HCT116 (cell line): ENCODE measurements at regions not wholly inside any gene's neighbourhood (a gene's known extent, or its start where the extent isn't known, plus 50 kb on each side); places are given as distances from the start of the nearest gene placed in this dataset.

Source experiments
- ATAC-seq: fragments of 200-7000 bp; cut with Tn5 transposase; 2 replicates; pipeline ENCODE4 v1.9.1; 2020; ENCODE audit warnings: mild to moderate bottlenecking, moderate library complexity
- BruUV-seq: library from RNA; stranded (reverse); fragments of 400-500 nt; replicated peaks from 2 replicates; lab custom pipeline; 2021; lab: Mats Ljungman, UMichigan
- CTCF ChIA-PET: fragments of 300-600 bp; sonication (Branson Sonifier 250); formaldehyde crosslinking; loops from one replicate; lab custom pipeline; 2021; ENCODE audit warnings: antibody characterized with exemption; lab: Charles Lee
- POLR2A ChIA-PET: fragments of 300-600, 350-600 bp; sonication (Branson Sonifier 250); formaldehyde crosslinking; loops from one replicate; lab custom pipeline; 2021; ENCODE audit warnings: antibody characterized with exemption; lab: Charles Lee
- RAD21 ChIA-PET, 2 experiments: fragments of 300-600 bp; sonication (Branson Sonifier 250); formaldehyde crosslinking; loops; one replicate each; lab custom pipeline; 2023; ENCODE audit warnings: low total read pairs in 2 of 2; ENCODE audit not compliant: uncharacterized antibody in 2 of 2, unreplicated experiment in 2 of 2, low non-redundant PET in 1 of 2; lab: Charles Lee
- DNase-seq: peaks from one replicate; pipeline ENCODE4 v3.0.0-alpha.2; 2010; ENCODE audit warnings: low read depth, low spot score
- H2AFZ ChIP-seq: fragments of 200-600 bp; shearing (Covaris generic), sonication (generic); 2 replicates; pipeline ENCODE4 v1.6.1; 2017; ENCODE audit warnings: low read depth, mixed run types, mixed read lengths, antibody characterized with exemption, low read length; ENCODE audit not compliant: poor library complexity, severe bottlenecking
- H3K27ac ChIP-seq: 2 replicates; pipeline ENCODE4 v1.5.1; 2012; ENCODE audit warnings: low read depth, low read length
- H3K27me3 ChIP-seq: fragments of 200-600 bp; sonication (generic); 2 replicates; pipeline ENCODE4 v1.6.1; 2016; ENCODE audit warnings: mixed run types, low read length, mixed read lengths; ENCODE audit not compliant: insufficient read depth
- H3K36me3 ChIP-seq, 2 experiments: fragments of 200-500 bp in 1 of 2; fragments of 200-600 bp in 1 of 2; sonication (Bioruptor generic) in 1 of 2; sonication (generic) in 1 of 2; 2 replicates each; pipeline versions ENCODE4 v1.5.1 to v1.6.1; 2014 to 2016; ENCODE audit warnings: low read length in 2 of 2, inconsistent platforms in 1 of 2, mixed read lengths in 1 of 2, mixed run types in 1 of 2; ENCODE audit not compliant: insufficient read depth in 2 of 2, control insufficient read depth in 1 of 2
- H3K4me1 ChIP-seq, 2 experiments: fragments of 200-600 bp in 1 of 2; sonication (generic) in 1 of 2; 2 replicates each; pipeline versions ENCODE4 v1.5.1 to v1.6.1; 2012 to 2017; ENCODE audit warnings: low read length in 2 of 2, inconsistent platforms in 1 of 2, mild to moderate bottlenecking in 1 of 2, mixed read lengths in 1 of 2, mixed run types in 1 of 2, moderate library complexity in 1 of 2; ENCODE audit not compliant: insufficient read depth in 2 of 2, control insufficient read depth in 1 of 2
- H3K4me2 ChIP-seq: fragments of 200-600 bp; sonication (generic); 2 replicates; pipeline ENCODE4 v1.6.1; 2017; ENCODE audit warnings: mixed run types, low read length, mixed read lengths
- H3K4me3 ChIP-seq, 2 experiments: fragments of 200-600 bp in 1 of 2; sonication (generic) in 1 of 2; replicated peaks in 1 of 2; 2 replicates each; pipeline ENCODE4 v1.5.1; 2011 to 2016; ENCODE audit warnings: low read length in 2 of 2, control low read depth in 1 of 2, low read depth in 1 of 2, mild to moderate bottlenecking in 1 of 2, mixed read lengths in 1 of 2, mixed run types in 1 of 2
- H3K79me2 ChIP-seq: fragments of 200-600 bp; sonication (generic); 2 replicates; pipeline ENCODE4 v1.6.1; 2017; ENCODE audit warnings: mild to moderate bottlenecking, mixed run types, low read length, moderate library complexity, mixed read lengths; ENCODE audit not compliant: insufficient read depth
- H3K9ac ChIP-seq: fragments of 200-600 bp; sonication (generic); 2 replicates; pipeline ENCODE4 v1.6.1; 2016; ENCODE audit warnings: low read length, mixed read lengths
- H3K9me2 ChIP-seq: fragments of 200-600 bp; sonication (generic), shearing (Covaris generic); 2 replicates; pipeline ENCODE4 v1.6.1; 2017; ENCODE audit warnings: mixed run types, mild to moderate bottlenecking, moderate library complexity; ENCODE audit not compliant: insufficient read depth
- H3K9me3 ChIP-seq, 2 experiments: fragments of 200-500 bp in 1 of 2; fragments of 200-600 bp in 1 of 2; sonication (Bioruptor generic) in 1 of 2; sonication (generic) in 1 of 2; 2 replicates each; pipeline ENCODE4 v1.6.1; 2014 to 2017; ENCODE audit warnings: low read length in 2 of 2, mixed read lengths in 2 of 2, inconsistent platforms in 1 of 2, low read depth in 1 of 2, mild to moderate bottlenecking in 1 of 2, mixed run types in 1 of 2, moderate library complexity in 1 of 2; ENCODE audit not compliant: control insufficient read depth in 1 of 2, insufficient read depth in 1 of 2
- H4K20me1 ChIP-seq: fragments of 200-600 bp; sonication (generic), shearing (Covaris generic); 2 replicates; pipeline ENCODE4 v1.6.1; 2017; ENCODE audit warnings: mixed run types, mild to moderate bottlenecking, moderate library complexity; ENCODE audit not compliant: insufficient read depth
- ATF3 ChIP-seq: IDR thresholded peaks from 2 replicates; pipeline ENCODE4 v1.6.1; 2012
- CEBPB ChIP-seq: IDR thresholded peaks from 2 replicates; pipeline ENCODE4 v1.6.1; 2012; ENCODE audit warnings: low read depth
- CTCF ChIP-seq, 3 experiments: fragments of 200-600 bp in 1 of 3; sonication (generic) in 1 of 3; IDR thresholded peaks in 2 of 3; conservative IDR thresholded peaks in 1 of 3; 2 replicates each; pipeline ENCODE4 v1.5.1; 2012 to 2017; ENCODE audit warnings: low read depth in 2 of 3, low read length in 2 of 3, antibody characterized with exemption in 1 of 3, borderline replicate concordance in 1 of 3, control low read depth in 1 of 3, mild to moderate bottlenecking in 1 of 3, mixed read lengths in 1 of 3, mixed run types in 1 of 3, moderate library complexity in 1 of 3; ENCODE audit not compliant: insufficient read depth in 1 of 3
- EGR1 ChIP-seq: IDR thresholded peaks from 2 replicates; pipeline ENCODE4 v1.6.1; 2012; ENCODE audit warnings: low read depth
- ELF1 ChIP-seq: IDR thresholded peaks from 2 replicates; pipeline ENCODE4 v1.6.1; 2012; ENCODE audit warnings: low read depth, borderline replicate concordance
- EZH2 ChIP-seq: fragments of 200-600 bp; sonication (generic); IDR thresholded peaks from 2 replicates; pipeline ENCODE4 v1.6.1; 2017; ENCODE audit warnings: antibody characterized with exemption, mixed run types
- EZH2phosphoT487 ChIP-seq: fragments of 200-600 bp; IDR thresholded peaks from 2 replicates; pipeline ENCODE4 v1.6.1; 2018; ENCODE audit warnings: antibody characterized with exemption, borderline replicate concordance
- FOSL1 ChIP-seq: IDR thresholded peaks from 2 replicates; pipeline ENCODE4 v1.6.1; 2012; ENCODE audit warnings: low read depth
- JUND ChIP-seq: IDR thresholded peaks from 2 replicates; pipeline ENCODE4 v1.6.1; 2012
- POLR2A ChIP-seq: IDR thresholded peaks from 2 replicates; pipeline ENCODE4 v1.7.0; 2011; ENCODE audit warnings: borderline replicate concordance; ENCODE audit not compliant: insufficient read depth, insufficient read length; ENCODE audit errors: extremely low read depth
- POLR2AphosphoS5 ChIP-seq: IDR thresholded peaks from 2 replicates; pipeline ENCODE4 v1.6.1; 2011; ENCODE audit warnings: mild to moderate bottlenecking, low read depth, low read length, moderate library complexity
- REST ChIP-seq: IDR thresholded peaks from 2 replicates; pipeline ENCODE4 v1.6.1; 2012; ENCODE audit warnings: low read depth
- SIN3A ChIP-seq: IDR thresholded peaks from 2 replicates; pipeline ENCODE4 v1.6.1; 2012; ENCODE audit warnings: low read depth
- SP1 ChIP-seq: IDR thresholded peaks from 2 replicates; pipeline ENCODE4 v1.6.1; 2012; ENCODE audit warnings: low read depth
- YY1 ChIP-seq: IDR thresholded peaks from 2 replicates; pipeline ENCODE4 v1.6.1; 2011; ENCODE audit warnings: low read length, low read depth, moderate library complexity, mild to moderate bottlenecking; ENCODE audit not compliant: insufficient replicate concordance; ENCODE audit errors: extremely low read depth
- ZBTB33 ChIP-seq: IDR thresholded peaks from 2 replicates; pipeline ENCODE4 v1.6.1; 2011; ENCODE audit warnings: mild to moderate bottlenecking, low read length, moderate library complexity; ENCODE audit not compliant: insufficient replicate concordance; ENCODE audit errors: extremely low read depth
- ZFX ChIP-seq: fragments of 450-650 bp; IDR thresholded peaks from 2 replicates; pipeline ENCODE4 v1.6.1; 2017
- ZNF274 ChIP-seq: fragments of 200-500 bp; sonication (Bioruptor generic); IDR thresholded peaks from 2 replicates; pipeline ENCODE4 v1.6.1; 2014; ENCODE audit warnings: mild to moderate bottlenecking, low read depth, low read length, inconsistent platforms
- intact Hi-C: fragments of 100-400 bp; cut with micrococcal nuclease; formaldehyde crosslinking; loops from 2 replicates; pipeline ENCODE4 v1.10.0; 2022

GRCh38 chr2:239903210-239903609 is 121.9 kb downstream of the NDUFA10 start:
- DNase-seq (no peak), ATAC-seq (no peak)
- Histone ChIP-seq H3K4me2 (no peak overlapping the region), H3K9ac (no peak overlapping the region), H3K9me3 (no peaks in the 10 kb centered on the region), H2AFZ (no peak overlapping the region), H3K9me2 (no peaks in the 10 kb centered on the region), H3K36me3 (no peaks in the 10 kb centered on the region), H3K4me3 (no peak overlapping the region), H3K4me1 (no peaks in the 10 kb centered on the region), H4K20me1 (no peaks in the 10 kb centered on the region), H3K79me2 (no peaks in the 10 kb centered on the region), H3K27ac (no peak overlapping the region), H3K27me3 (no peaks in the 10 kb centered on the region)
- intact Hi-C loops, result no loop called here
- POLR2A ChIA-PET, result no interaction called here
- RAD21 ChIA-PET, result no interaction called here
- TF ChIP-seq ZNF274, result no peak
- no peak for TF ChIP-seq REST
- TF ChIP-seq EZH2, result no peak
- TF ChIP-seq CEBPB, result no peak
- TF ChIP-seq ZFX, result no peak
- TF ChIP-seq CTCF (IDR thresholded peaks at IDR 0.05 in 2 of 3, conservative IDR thresholded peaks at IDR 0.05 in 1 of 3; ENCODE audit: borderline replicate concordance in 1 of 3, insufficient read depth in 1 of 3, low read depth in 2 of 3, low read length in 2 of 3), result no peak
- no peak for TF ChIP-seq ELF1
- TF ChIP-seq POLR2AphosphoS5, result no peak
- no peak for TF ChIP-seq ATF3
- no peak for TF ChIP-seq SIN3A
- no peak for TF ChIP-seq POLR2A
- no peak for TF ChIP-seq EGR1
- no peak for TF ChIP-seq JUND
- no peak for TF ChIP-seq FOSL1
- no peak for TF ChIP-seq YY1
- no peak for TF ChIP-seq SP1
- no peak for TF ChIP-seq EZH2phosphoT487
- TF ChIP-seq ZBTB33, result no peak
- CTCF ChIA-PET, result no interaction called here
- BruUV-seq, result no TSS peak
